ENCODE measurements at regions not wholly inside any gene's neighbourhood (a gene's known extent, or its start where the extent isn't known, plus 50 kb on each side); places are given as distances from the start of the nearest gene placed in this dataset.

DNA sequence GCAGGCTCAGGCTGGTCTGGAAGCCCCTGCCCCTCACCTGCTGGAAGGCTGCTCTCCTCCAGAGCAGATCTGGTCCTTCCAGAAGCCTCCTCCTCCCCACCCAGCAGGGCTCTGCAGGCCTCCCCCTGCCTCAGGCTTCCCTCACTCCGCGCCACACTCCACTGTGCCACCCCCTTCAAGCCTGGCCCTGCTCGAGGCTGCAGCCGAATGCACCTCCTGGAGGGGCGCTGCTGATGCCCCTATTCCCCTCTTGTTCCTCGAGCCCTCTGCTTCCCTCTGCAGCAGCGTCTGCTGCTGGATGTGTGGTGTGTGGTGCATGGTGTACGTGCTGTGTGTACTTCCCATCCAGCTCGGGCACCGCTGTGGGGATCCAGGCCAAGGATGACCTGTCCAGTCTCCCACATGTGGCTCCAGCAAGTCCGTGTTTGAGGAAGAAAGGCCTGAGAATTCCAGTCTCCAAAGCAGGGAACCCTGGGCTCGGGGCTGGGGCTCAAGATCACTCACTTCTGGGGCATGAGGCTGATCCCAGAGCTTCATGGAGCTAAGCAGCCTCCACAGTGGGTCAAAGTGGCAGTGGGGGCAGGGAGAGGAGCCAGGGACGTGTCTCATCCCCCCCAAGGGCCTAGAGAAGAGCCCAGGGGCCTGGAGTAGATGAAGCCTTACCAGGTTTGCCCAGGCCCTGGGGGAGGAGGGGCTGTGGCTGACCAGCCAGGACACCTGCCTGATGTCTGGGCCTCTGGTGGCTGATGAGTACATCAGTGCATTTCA lies 136.0 kb upstream of the C14orf180 start:
- H3K4me1 Mint-ChIP-seq (ENCODE audit: low read depth), result no peaks in the 10 kb centered on the region
- no peak overlapping the region for H3K27ac Mint-ChIP-seq
- H3K27me3 Mint-ChIP-seq (ENCODE audit: low read depth), result peaks cover 11% of the 10 kb centered on the region
- DNase-seq (no peak), ATAC-seq (replicated peaks in 1 of 2) (no peak)
- H3K4me3 Mint-ChIP-seq, result no peak overlapping the region
- peaks cover 3 to 7% of the 10 kb centered on the region in 2 donors for H3K36me3 Mint-ChIP-seq (ENCODE audit: insufficient read depth in 2 of 2)
- H3K9me3 Mint-ChIP-seq, result peaks cover 0 to 11% of the 10 kb centered on the region in 2 donors

DNA sequence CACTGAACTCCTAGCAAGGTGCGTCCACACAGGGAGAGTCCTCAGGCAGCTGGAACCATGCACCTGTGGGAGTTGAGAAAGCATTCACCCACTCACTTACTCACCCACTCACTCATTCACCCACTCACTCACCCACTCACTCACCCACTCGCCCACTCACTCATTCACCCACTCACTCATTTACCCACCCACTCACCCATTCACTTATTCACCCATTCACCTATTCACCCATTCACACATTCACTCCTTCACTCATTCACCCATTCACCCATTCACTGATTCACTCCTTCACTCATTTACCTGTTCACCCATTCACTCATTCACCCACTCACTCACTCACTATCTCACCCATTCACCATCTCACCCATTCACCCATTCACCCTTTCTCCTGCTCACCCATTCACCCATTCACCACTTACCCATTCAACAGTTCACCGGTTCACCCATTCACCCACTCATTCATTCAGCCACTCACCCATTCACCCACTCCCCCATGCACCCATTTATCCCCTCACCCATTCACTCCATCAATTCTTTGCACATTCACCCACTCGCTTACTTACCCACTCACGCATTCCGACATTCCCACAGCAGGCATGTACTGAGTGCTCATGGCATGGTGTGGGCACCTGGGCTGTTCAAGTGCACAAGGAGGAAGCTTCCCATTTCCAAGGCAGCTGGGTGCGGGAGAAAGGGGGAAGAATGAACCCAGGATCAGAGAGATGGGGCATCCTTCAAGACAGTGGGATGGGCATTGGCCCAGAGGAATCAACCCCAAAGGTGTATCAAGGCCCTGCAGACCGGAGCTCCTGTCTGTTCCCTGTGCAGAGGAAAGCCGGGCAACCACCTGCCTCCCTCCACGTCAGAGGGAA lies 135.2 kb upstream of the C14orf180 start:
- ATAC-seq (replicated peaks in 1 of 2) (no peak), DNase-seq (no peak)
- Mint-ChIP-seq H3K27me3 (ENCODE audit: low read depth) (peaks cover 14% of the 10 kb centered on the region), H3K4me3 (no peak overlapping the region), H3K27ac (no peak overlapping the region), H3K4me1 (ENCODE audit: low read depth) (no peaks in the 10 kb centered on the region), H3K36me3 (ENCODE audit: insufficient read depth in 2 of 2) (peaks cover 4 to 8% of the 10 kb centered on the region in 2 donors), H3K9me3 (peaks cover 0 to 16% of the 10 kb centered on the region in 2 donors)

DNA sequence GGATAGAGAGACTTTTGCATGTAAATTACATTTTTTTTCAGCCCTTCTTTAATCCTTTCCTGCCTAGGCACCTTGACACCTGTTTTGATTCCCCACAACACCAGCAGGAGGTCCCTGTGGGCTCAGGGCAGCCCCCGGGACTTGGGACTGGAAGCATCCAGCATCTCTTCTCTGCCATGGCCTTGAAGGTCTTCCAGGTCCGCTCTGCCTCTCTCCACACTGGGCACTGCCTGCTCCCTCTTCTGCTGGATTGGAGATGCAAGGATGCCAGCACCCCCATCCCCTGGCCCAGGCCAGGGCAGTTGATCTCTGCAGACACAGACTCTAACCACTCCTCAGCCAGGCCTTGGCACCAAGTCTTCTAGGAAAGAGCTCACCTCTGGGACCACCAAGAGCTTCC lies 134.5 kb upstream of the C14orf180 start:
- no peak overlapping the region for H3K27ac Mint-ChIP-seq
- H3K36me3 Mint-ChIP-seq (ENCODE audit: insufficient read depth in 2 of 2), result peaks cover 4 to 8% of the 10 kb centered on the region in 2 donors
- ATAC-seq (replicated peaks in 1 of 2), result no peak
- peaks cover 0 to 16% of the 10 kb centered on the region in 2 donors for H3K9me3 Mint-ChIP-seq
- H3K4me1 Mint-ChIP-seq (ENCODE audit: low read depth), result no peaks in the 10 kb centered on the region
- peaks cover 14% of the 10 kb centered on the region for H3K27me3 Mint-ChIP-seq (ENCODE audit: low read depth)
- no peak for DNase-seq
- H3K4me3 Mint-ChIP-seq, result no peak overlapping the region

DNA sequence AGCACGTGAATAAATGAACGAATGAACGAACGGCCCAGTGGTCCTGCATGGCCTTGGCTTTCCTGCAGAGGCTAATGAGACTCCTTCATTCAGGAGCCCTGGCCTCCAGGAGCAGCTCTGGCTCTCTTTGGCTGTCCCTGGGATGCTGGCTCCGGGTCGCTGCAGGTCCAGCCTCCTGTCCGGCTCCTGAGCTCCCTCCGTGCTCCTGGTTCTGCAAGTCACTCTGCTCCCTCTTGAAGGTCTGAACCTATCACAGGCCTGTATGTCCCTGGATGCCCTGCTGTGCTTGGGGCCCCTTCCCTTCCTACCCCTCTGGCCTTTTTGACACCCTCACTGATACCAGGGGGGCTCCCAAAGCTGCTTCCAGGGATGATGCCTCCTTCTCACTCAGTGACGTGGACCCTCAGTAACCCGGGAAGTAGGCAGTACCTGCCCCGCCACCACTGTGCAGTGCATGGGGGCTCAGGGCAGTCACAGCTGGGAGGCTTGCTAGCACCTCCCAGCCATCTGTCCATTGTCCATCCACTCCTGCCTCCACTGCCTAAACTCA lies 133.7 kb upstream of the C14orf180 start:
- no peaks in the 10 kb centered on the region for H3K4me1 Mint-ChIP-seq (ENCODE audit: low read depth)

DNA sequence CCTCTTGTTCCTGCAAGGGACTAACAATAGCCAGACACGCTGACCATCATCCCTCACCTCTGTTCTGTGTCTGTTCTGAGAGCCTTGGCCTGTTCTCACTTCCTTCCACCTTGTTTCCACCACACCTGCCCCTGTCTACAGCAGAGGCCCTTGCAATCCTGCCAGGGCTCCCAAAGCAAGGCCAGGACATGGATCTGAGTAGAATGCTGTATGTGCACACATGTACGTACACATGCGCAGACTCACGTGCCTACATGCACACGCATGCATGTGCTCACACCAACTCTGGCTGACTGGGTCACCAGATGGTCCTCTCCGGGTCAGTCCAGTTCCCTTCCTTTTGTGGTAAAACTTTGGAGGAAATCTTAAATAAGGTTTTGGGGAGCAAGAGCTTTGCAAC lies 133.0 kb upstream of the C14orf180 start:
- H3K4me3 Mint-ChIP-seq, result no peak overlapping the region
- no peak overlapping the region for H3K27ac Mint-ChIP-seq
- H3K27me3 Mint-ChIP-seq (ENCODE audit: low read depth), result peaks cover 14% of the 10 kb centered on the region
- peaks cover 4 to 8% of the 10 kb centered on the region in 2 donors for H3K36me3 Mint-ChIP-seq (ENCODE audit: insufficient read depth in 2 of 2)
- H3K4me1 Mint-ChIP-seq (ENCODE audit: low read depth), result no peaks in the 10 kb centered on the region
- no peak for DNase-seq
- H3K9me3 Mint-ChIP-seq, result peaks cover 0 to 16% of the 10 kb centered on the region in 2 donors
- no peak for ATAC-seq (replicated peaks in 1 of 2)

More for the DNA sequence above, 133.7 kb upstream of the C14orf180 start:
- Mint-ChIP-seq H3K27me3 (ENCODE audit: low read depth) (peaks cover 14% of the 10 kb centered on the region), H3K4me3 (no peak overlapping the region), H3K9me3 (peaks cover 0 to 16% of the 10 kb centered on the region in 2 donors), H3K36me3 (ENCODE audit: insufficient read depth in 2 of 2) (peaks cover 4 to 8% of the 10 kb centered on the region in 2 donors), H3K27ac (no peak overlapping the region)
- no peak for DNase-seq
- ATAC-seq (replicated peaks in 1 of 2), result no peak

DNA sequence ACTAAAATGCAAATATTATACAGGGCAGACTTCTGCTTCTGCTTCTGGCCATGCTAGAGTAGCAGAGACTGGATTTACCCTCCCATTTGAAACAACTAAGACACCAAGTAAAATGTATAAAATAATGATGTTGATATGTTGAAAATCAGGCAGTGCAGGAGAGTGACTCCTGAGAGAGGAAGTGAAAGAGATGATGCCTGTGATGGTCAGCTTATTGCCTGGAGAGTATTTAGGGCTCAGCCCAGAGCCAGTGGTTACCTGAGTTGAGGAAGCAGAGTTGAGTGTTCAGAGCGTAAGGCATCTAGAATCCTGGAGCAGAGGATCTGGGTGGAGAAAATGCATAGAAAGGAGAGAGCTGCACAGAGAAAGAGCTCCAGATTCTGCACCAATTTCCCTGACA lies 131.8 kb upstream of the C14orf180 start:
- peaks cover 14% of the 10 kb centered on the region for H3K27me3 Mint-ChIP-seq (ENCODE audit: low read depth)
- no peak overlapping the region for H3K27ac Mint-ChIP-seq
- no peak overlapping the region for H3K4me3 Mint-ChIP-seq
- no peaks in the 10 kb centered on the region for H3K4me1 Mint-ChIP-seq (ENCODE audit: low read depth)
- H3K9me3 Mint-ChIP-seq, result peaks cover 0 to 16% of the 10 kb centered on the region in 2 donors
- peaks cover 4 to 8% of the 10 kb centered on the region in 2 donors for H3K36me3 Mint-ChIP-seq (ENCODE audit: insufficient read depth in 2 of 2)
- no peak for DNase-seq
- ATAC-seq (replicated peaks in 1 of 2), result no peak

DNA sequence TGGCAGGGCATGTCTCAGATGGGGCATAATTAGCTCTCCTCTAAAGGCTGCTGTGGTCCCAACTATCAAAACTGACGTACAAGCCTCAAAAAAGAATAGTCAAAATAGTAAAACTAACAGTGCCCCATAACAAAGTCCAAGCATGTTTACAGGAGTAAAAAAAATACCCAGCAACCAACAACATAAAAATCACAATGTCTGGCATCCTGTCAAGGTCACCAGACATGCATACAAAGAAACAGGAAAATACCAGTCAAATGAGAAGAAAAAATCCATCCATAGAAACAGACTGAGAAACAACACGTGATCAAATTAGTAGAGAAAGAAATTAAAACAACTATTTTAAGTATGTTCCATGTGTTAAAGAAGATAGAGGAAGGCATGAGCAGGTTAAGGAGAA lies 131.2 kb upstream of the C14orf180 start:
- Mint-ChIP-seq H3K27ac (no peak overlapping the region), H3K36me3 (ENCODE audit: insufficient read depth in 2 of 2) (peaks cover 4 to 8% of the 10 kb centered on the region in 2 donors), H3K4me3 (no peak overlapping the region), H3K27me3 (ENCODE audit: low read depth) (peaks cover 14% of the 10 kb centered on the region), H3K9me3 (peaks cover 0 to 16% of the 10 kb centered on the region in 2 donors), H3K4me1 (ENCODE audit: low read depth) (no peaks in the 10 kb centered on the region)
- ATAC-seq (replicated peaks in 1 of 2) (no peak), DNase-seq (no peak)

DNA sequence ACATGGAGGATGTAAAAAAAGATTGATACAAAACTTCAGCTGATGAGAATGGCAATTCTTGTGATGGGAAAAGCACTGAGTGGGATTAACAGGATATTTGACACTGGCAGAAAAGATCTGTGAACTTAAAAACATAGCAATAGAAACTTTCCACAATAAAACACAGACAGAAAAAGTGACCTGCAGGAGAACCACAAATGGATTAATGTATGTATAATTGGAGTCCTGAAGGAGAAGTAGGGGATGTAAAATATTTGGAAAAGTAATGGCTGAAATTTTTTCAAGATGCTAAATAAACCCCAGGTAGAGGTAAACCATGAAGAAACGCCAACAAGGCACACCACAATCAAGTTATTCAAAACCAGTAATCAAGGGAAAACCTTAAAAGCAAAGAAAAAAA lies 130.8 kb upstream of the C14orf180 start:
- Mint-ChIP-seq H3K4me1 (ENCODE audit: low read depth) (no peaks in the 10 kb centered on the region), H3K36me3 (ENCODE audit: insufficient read depth in 2 of 2) (peaks cover 4 to 8% of the 10 kb centered on the region in 2 donors), H3K4me3 (no peak overlapping the region), H3K27me3 (ENCODE audit: low read depth) (peaks cover 14% of the 10 kb centered on the region), H3K9me3 (peaks cover 0 to 16% of the 10 kb centered on the region in 2 donors), H3K27ac (no peak overlapping the region)
- DNase-seq, result no peak
- no peak for ATAC-seq (replicated peaks in 1 of 2)

DNA sequence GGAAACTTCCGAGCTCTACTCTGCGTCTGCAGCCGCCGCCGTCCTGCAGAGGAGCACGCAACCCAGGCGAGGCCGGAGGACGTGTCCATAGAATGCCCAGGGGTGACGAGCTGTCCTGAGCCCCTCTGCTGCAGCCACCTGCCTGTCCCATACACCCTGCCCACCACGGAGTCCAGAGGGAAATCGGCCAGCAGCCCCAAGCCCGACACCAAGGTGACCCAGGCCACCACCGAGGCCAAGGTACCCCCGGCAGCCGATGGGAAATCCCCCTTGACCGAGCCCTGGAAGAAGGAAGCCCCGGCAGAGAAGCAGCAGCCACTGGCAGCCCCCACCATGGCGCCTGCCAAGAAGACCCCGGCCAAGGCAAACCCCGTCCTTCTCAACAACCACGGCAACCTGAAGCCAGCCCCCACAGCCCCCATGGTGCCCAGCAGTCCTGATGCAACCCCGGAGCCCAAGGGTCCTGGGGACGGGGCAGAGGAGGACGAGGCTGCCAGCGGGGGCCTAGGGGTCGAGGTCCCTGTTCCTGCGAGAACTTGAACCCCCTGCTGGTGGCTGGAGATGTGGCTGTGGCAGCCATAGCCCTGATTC lies 128.7 kb upstream of the C14orf180 start:
- H3K36me3 Mint-ChIP-seq (ENCODE audit: insufficient read depth in 2 of 2), result peaks cover 4 to 5% of the 10 kb centered on the region in 2 donors
- H3K9me3 Mint-ChIP-seq, result peaks cover 0 to 10% of the 10 kb centered on the region in 2 donors
- H3K27ac Mint-ChIP-seq, result no peak overlapping the region
- H3K4me1 Mint-ChIP-seq (ENCODE audit: low read depth), result no peaks in the 10 kb centered on the region
- no peak for ATAC-seq (replicated peaks in 1 of 2)
- no peak overlapping the region for H3K4me3 Mint-ChIP-seq
- DNase-seq, result no peak
- peaks cover 19% of the 10 kb centered on the region for H3K27me3 Mint-ChIP-seq (ENCODE audit: low read depth)

DNA sequence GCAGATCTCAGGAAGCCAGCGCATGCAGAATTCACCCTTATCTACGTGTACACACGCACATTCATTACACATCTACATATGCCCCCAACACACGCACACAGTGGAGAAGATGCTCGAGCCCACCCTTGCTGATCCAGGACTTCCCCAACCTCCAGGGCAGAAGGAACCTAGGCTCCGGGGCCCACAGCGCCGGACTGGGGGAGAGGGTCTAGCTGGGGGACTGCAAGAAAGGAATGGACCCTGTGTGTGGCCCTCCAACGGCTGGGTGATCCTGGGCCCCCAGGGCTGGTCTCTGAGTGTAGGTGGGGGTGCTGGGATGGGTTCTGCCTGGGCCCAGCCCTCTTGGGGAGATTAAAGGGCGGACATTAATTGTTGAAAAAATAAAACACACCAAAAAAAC lies 128.1 kb upstream of the C14orf180 start:
- no peak for ATAC-seq (replicated peaks in 1 of 2)
- Mint-ChIP-seq H3K27me3 (ENCODE audit: low read depth) (peaks cover 25% of the 10 kb centered on the region), H3K9me3 (peaks cover 0 to 10% of the 10 kb centered on the region in 2 donors), H3K4me3 (no peak overlapping the region), H3K36me3 (ENCODE audit: insufficient read depth in 2 of 2) (peaks cover 4 to 5% of the 10 kb centered on the region in 2 donors), H3K4me1 (ENCODE audit: low read depth) (no peaks in the 10 kb centered on the region), H3K27ac (no peak overlapping the region)
- no peak for DNase-seq

DNA sequence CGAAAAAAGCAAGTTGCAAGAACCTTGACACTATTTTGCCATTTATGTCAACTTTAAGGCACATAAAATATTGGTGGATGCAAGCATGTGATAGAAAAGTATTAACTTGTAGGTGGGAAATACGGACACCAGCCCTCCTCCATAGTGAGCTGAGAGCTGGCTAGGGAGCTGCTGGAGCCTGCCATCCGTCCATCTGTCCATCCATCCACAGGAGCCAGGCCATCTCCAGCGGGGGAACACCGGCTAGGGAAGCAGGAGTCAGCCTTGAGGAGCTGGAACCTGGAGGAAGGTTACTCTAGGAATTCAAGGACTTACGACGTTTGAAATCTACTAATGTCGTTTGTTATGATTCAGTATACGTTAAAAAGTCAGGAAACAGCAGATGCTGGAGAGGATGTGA lies 120.7 kb upstream of the C14orf180 start:
- Mint-ChIP-seq H3K4me3 (no peak overlapping the region), H3K9me3 (no peaks in the 10 kb centered on the region), H3K4me1 (ENCODE audit: low read depth) (peaks cover 10% of the 10 kb centered on the region), H3K27ac (no peak overlapping the region), H3K27me3 (ENCODE audit: low read depth) (peaks cover 66% of the 10 kb centered on the region), H3K36me3 (ENCODE audit: insufficient read depth in 2 of 2) (no peaks in the 10 kb centered on the region)
- ATAC-seq (replicated peaks in 1 of 2), result no peak
- no peak for DNase-seq

DNA sequence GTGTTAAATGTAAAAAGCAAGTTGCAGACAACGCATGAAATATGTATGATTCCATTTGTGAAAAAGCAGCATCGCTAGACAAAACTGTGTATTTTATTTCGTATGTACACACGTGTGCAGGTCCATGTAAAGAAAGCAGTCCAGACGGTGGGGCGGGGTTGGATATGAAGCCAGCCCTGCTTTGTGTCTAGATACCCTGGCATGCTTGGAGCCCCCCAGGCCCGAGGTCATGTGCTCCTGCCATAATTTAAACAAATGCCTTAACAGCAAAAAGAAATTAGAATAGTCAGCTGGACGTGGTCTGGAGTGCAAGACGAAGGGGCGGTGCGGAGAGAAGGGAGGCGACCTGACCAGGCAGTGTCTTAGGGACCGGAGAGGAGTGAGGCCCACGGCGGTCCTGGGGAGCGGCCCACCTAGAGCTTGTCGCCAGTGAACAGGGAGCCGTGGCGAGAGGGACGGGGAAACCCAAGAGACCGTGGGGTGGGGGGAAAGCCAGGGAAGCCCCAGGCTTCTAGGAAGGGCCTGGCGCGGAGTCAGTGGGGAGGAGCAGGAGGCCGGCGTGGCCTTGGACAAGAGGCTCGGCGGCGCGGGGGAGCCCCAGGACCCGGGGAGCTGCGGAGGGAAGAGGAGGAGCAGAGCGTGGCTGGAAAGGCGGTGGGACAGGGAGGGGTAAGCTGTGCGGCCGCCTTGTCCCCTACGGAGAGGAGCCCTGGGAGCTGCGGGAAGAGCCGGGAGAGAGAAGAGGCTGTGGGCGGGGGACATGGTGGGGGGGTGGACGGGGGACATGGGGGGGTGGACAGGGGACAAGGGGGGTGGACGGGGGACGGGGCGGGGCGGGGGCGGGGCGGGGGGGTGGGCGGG lies 118.5 kb upstream of the C14orf180 start:
- ATAC-seq (replicated peaks in 1 of 2) (no peak), DNase-seq (no peak)
- H3K4me3 Mint-ChIP-seq, result peak overlapping the region; percentile 5 to 63
- peaks cover 60% of the 10 kb centered on the region for H3K27me3 Mint-ChIP-seq (ENCODE audit: low read depth)
- H3K27ac Mint-ChIP-seq, result no peak overlapping the region
- no peaks in the 10 kb centered on the region for H3K9me3 Mint-ChIP-seq
- H3K36me3 Mint-ChIP-seq (ENCODE audit: insufficient read depth in 2 of 2), result no peaks in the 10 kb centered on the region
- H3K4me1 Mint-ChIP-seq (ENCODE audit: low read depth), result peaks cover 10% of the 10 kb centered on the region

Measured in activated T-cell treated with anti-CD3 and anti-CD28 coated beads, Interleukin-2, amount 50 U/mL, for 72 hours (primary cell).